ENCODE measurements at regions not wholly inside any gene's neighbourhood (a gene's known extent, or its start where the extent isn't known, plus 50 kb on each side); places are given as distances from the start of the nearest gene placed in this dataset.

DNA sequence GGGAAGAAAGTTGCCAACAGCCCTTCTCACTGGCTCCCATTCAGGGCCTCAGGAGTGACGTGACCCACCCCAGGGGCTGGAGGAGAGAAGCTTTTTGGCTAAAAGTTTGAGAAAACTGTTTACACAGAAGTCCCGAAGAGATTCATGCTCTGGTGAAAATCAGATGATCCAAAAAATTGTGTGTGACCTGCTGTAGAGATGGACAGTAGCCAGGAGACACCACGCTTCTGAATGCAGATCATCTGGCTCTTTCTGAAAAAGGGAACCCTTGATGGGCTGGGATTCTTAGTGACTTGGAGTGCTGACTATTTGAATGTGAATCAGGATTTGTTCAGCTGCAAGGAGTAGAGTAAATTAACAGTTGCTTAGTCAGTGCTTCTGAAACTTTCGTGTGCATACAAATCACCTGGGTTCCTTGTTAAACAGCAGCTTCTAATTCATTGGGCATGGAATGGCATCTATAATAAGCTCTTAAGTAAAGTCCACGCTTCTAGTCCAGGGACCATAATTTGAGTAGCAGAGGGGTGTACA is 265.1 kb downstream of the PREX1 start:
- ChIA-PET CTCF (no interaction called here), POLR2A (no interaction called here)
- no peak for DNase-seq
- intact Hi-C loops (cut with micrococcal nuclease; ENCODE audit: unreplicated experiment), result no loop called here
- H3K9me3 ChIP-seq, result peaks cover 8% of the 10 kb centered on the region
- H3K27me3 ChIP-seq (replicated peaks; ENCODE audit: control insufficient read depth, insufficient read depth, low read length), result no peaks in the 10 kb centered on the region
- no peak overlapping the region for H3K4me3 ChIP-seq (ENCODE audit: low read depth, low read length)
- peaks cover 3% of the 10 kb centered on the region for H3K27me3 Mint-ChIP-seq (ENCODE audit: insufficient read depth, unreplicated experiment)
- TF ChIP-seq, protein P1, sequence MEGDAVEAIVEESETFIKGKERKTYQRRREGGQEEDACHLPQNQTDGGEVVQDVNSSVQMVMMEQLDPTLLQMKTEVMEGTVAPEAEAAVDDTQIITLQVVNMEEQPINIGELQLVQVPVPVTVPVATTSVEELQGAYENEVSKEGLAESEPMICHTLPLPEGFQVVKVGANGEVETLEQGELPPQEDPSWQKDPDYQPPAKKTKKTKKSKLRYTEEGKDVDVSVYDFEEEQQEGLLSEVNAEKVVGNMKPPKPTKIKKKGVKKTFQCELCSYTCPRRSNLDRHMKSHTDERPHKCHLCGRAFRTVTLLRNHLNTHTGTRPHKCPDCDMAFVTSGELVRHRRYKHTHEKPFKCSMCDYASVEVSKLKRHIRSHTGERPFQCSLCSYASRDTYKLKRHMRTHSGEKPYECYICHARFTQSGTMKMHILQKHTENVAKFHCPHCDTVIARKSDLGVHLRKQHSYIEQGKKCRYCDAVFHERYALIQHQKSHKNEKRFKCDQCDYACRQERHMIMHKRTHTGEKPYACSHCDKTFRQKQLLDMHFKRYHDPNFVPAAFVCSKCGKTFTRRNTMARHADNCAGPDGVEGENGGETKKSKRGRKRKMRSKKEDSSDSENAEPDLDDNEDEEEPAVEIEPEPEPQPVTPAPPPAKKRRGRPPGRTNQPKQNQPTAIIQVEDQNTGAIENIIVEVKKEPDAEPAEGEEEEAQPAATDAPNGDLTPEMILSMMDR (IDR thresholded peaks at IDR 0.05; ENCODE audit: insufficient read depth in 1 of 2, low read depth in 1 of 2, low read length in 1 of 2, severe bottlenecking in 1 of 2, unreplicated experiment in 1 of 2), result no peak
- H3K4me1 Mint-ChIP-seq (ENCODE audit: low read depth, unreplicated experiment), result peaks cover 5% of the 10 kb centered on the region
- no peak overlapping the region for H3K27ac Mint-ChIP-seq (ENCODE audit: unreplicated experiment)
- H3K36me3 ChIP-seq (ENCODE audit: control insufficient read depth, insufficient read depth, low read length), result no peaks in the 10 kb centered on the region
- no TSS peak for BruUV-seq (replicated peaks)
- no peak overlapping the region for H3K4me3 Mint-ChIP-seq (ENCODE audit: unreplicated experiment)
- H3K4me1 ChIP-seq, result peaks cover 7% of the 10 kb centered on the region; the same call in 1 of the 2 replicates
- no peaks in the 10 kb centered on the region for H3K36me3 Mint-ChIP-seq (ENCODE audit: insufficient read depth, unreplicated experiment)
- H3K9me3 Mint-ChIP-seq (ENCODE audit: unreplicated experiment), result peaks cover 9% of the 10 kb centered on the region

DNA sequence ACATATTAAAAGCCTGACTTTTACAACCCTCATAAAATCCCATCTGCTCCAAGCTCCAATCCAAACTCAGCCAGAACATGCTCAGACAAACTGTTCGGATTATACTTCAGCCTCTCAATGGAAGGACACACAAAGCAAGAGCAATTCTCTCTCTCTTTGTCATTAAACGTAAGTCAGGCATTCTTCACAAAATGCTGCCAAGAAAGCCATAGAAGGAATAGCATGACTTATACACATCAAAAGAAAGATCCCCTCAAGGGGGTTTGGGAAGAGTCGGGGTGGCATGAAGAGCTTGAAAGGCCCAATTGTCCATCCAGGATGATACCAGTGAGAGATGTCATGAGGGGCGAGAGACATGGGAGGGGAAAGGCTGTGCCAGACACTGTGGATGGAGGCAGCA is 268.9 kb downstream of the PREX1 start:
- ChIA-PET CTCF (interaction anchor here (0.5 to 1.4 kb wide), 2 partner anchors 62 to 129 kb away, joined by 5 to 9 read pairs; no protein-coding TSS in a partner anchor), POLR2A (interaction anchor here (0.9 kb wide), 1 partner anchor 20 kb away, joined by 4 read pairs; no protein-coding TSS in a partner anchor)
- Histone ChIP-seq H3K36me3 (ENCODE audit: control insufficient read depth, insufficient read depth, low read length) (no peaks in the 10 kb centered on the region), H3K4me3 (ENCODE audit: low read depth, low read length) (no peak overlapping the region), H3K27me3 (replicated peaks; ENCODE audit: control insufficient read depth, insufficient read depth, low read length) (no peaks in the 10 kb centered on the region), H3K9me3 (peaks cover 4% of the 10 kb centered on the region), H3K4me1 (peaks cover 7% of the 10 kb centered on the region; the same call in 1 of the 2 replicates)
- Mint-ChIP-seq H3K36me3 (ENCODE audit: insufficient read depth, unreplicated experiment) (no peaks in the 10 kb centered on the region), H3K9me3 (ENCODE audit: unreplicated experiment) (peaks cover 8% of the 10 kb centered on the region), H3K4me3 (ENCODE audit: unreplicated experiment) (no peak overlapping the region), H3K27ac (ENCODE audit: unreplicated experiment) (no peak overlapping the region), H3K4me1 (ENCODE audit: low read depth, unreplicated experiment) (peaks cover 5% of the 10 kb centered on the region), H3K27me3 (ENCODE audit: insufficient read depth, unreplicated experiment) (no peaks in the 10 kb centered on the region)
- TF ChIP-seq, protein P1 (IDR thresholded peaks at IDR 0.05; ENCODE audit: insufficient read depth in 1 of 2, low read depth in 1 of 2, low read length in 1 of 2, severe bottlenecking in 1 of 2, unreplicated experiment in 1 of 2), result no peak
- intact Hi-C loops (cut with micrococcal nuclease; ENCODE audit: unreplicated experiment), result no loop called here
- DNase-seq, result no peak
- no TSS peak for BruUV-seq (replicated peaks)

DNA sequence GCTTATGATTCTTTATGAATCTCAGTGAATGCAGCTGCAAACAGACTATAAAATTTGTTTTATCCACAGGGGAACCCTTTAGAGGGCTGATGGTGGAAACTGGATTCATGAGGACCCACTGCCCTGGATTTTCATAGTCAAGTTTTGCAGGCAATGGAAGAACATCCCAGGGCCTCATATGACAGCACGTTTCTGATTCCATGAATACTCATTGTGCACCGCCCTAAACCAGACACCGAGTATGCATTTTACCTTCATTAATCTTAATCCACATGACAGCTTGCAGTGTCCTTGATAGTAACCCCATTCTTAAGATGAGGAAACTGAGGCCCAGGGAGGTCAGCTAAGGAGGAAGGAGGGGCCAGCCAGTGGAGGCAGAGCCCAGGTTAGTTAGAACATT is 270.4 kb downstream of the PREX1 start:
- DNase-seq, result no peak
- no TSS peak for BruUV-seq (replicated peaks)
- Mint-ChIP-seq H3K9me3 (ENCODE audit: unreplicated experiment) (no peaks in the 10 kb centered on the region), H3K4me1 (ENCODE audit: low read depth, unreplicated experiment) (peaks cover 5% of the 10 kb centered on the region), H3K36me3 (ENCODE audit: insufficient read depth, unreplicated experiment) (no peaks in the 10 kb centered on the region), H3K4me3 (ENCODE audit: unreplicated experiment) (no peak overlapping the region), H3K27me3 (ENCODE audit: insufficient read depth, unreplicated experiment) (no peaks in the 10 kb centered on the region), H3K27ac (ENCODE audit: unreplicated experiment) (no peak overlapping the region)
- ChIA-PET CTCF (interaction anchor here (1.6 kb wide), 1 partner anchor 63 kb away, joined by 4 read pairs; no protein-coding TSS in a partner anchor), POLR2A (no interaction called here)
- Histone ChIP-seq H3K27me3 (replicated peaks; ENCODE audit: control insufficient read depth, insufficient read depth, low read length) (no peaks in the 10 kb centered on the region), H3K36me3 (ENCODE audit: control insufficient read depth, insufficient read depth, low read length) (no peaks in the 10 kb centered on the region), H3K4me1 (peaks cover 7% of the 10 kb centered on the region; the same call in 1 of the 2 replicates), H3K4me3 (ENCODE audit: low read depth, low read length) (no peak overlapping the region), H3K9me3 (no peaks in the 10 kb centered on the region)
- intact Hi-C loops (cut with micrococcal nuclease; ENCODE audit: unreplicated experiment), result no loop called here
- TF ChIP-seq, protein P1 (IDR thresholded peaks at IDR 0.05; ENCODE audit: insufficient read depth in 1 of 2, low read depth in 1 of 2, low read length in 1 of 2, severe bottlenecking in 1 of 2, unreplicated experiment in 1 of 2), result no peak

All from Caco-2 (cell line).